SK-N-SH (cell line): ENCODE measurements at regions not wholly inside any gene's neighbourhood (a gene's known extent, or its start where the extent isn't known, plus 50 kb on each side); places are given as distances from the start of the nearest gene placed in this dataset.

Experiments used
- CTCF ChIA-PET: fragments of 300-600, 350-600 bp; formaldehyde crosslinking; extraction: SDS; loops from one replicate; lab custom pipeline; 2021; lab: Yijun Ruan, JAX
- POLR2A ChIA-PET: fragments of 350-600 bp; sonication (Branson Sonifier 250); formaldehyde crosslinking; extraction: SDS; loops from one replicate; lab custom pipeline; 2020; ENCODE audit warnings: antibody characterized with exemption, inconsistent platforms; lab: Yijun Ruan, JAX
- DNase-seq: peaks from one replicate; pipeline ENCODE4 v3.0.0; 2012
- H2AFZ ChIP-seq: fragments of 200-600 bp; sonication (generic); 2 replicates; pipeline ENCODE4 v1.8.1; 2016; ENCODE audit warnings: antibody characterized with exemption, mild to moderate bottlenecking, low read depth
- H3F3A ChIP-seq: fragments of 200-600 bp; sonication (generic); replicated peaks from 2 replicates; pipeline ENCODE3; 2016; ENCODE audit warnings: antibody characterized with exemption, mild to moderate bottlenecking; ENCODE audit not compliant: insufficient read depth
- H3K27ac ChIP-seq, 2 experiments: fragments of 200-500 bp in 1 of 2; fragments of 200-600 bp in 1 of 2; sonication (Bioruptor generic) in 1 of 2; sonication (generic), shearing (Covaris generic) in 1 of 2; 2 replicates each; pipeline versions ENCODE4 v1.5.1 to v1.6.1; 2014 to 2016; ENCODE audit warnings: low read depth in 2 of 2, inconsistent platforms in 1 of 2, low read length in 1 of 2, mild to moderate bottlenecking in 1 of 2, mixed read lengths in 1 of 2
- H3K27me3 ChIP-seq: fragments of 200-600 bp; sonication (generic), shearing (Covaris generic); 2 replicates; pipeline ENCODE4 v1.6.1; 2016; ENCODE audit warnings: mixed run types; ENCODE audit not compliant: insufficient read depth
- H3K36me3 ChIP-seq, 2 experiments: fragments of 200-500 bp in 1 of 2; fragments of 200-600 bp in 1 of 2; sonication (Bioruptor generic) in 1 of 2; sonication (generic) in 1 of 2; replicated peaks in 1 of 2; 2 replicates each; pipeline versions ENCODE3 to v1.5.1; 2014 to 2016; ENCODE audit warnings: low read length in 1 of 2, mild to moderate bottlenecking in 1 of 2; ENCODE audit not compliant: insufficient read depth in 2 of 2, control insufficient read depth in 1 of 2
- H3K4me1 ChIP-seq, 2 experiments: fragments of 200-500 bp in 1 of 2; fragments of 200-600 bp in 1 of 2; sonication (Bioruptor generic) in 1 of 2; sonication (generic), shearing (Covaris generic) in 1 of 2; 2 replicates each; pipeline versions ENCODE4 v1.5.1 to v1.6.1; 2014 to 2016; ENCODE audit warnings: low read depth in 1 of 2, low read length in 1 of 2, mixed run types in 1 of 2; ENCODE audit not compliant: insufficient read depth in 2 of 2, control insufficient read depth in 1 of 2
- H3K4me2 ChIP-seq: fragments of 200-600 bp; sonication (generic), shearing (Covaris generic); 2 replicates; pipeline ENCODE4 v1.6.1; 2017; ENCODE audit warnings: mixed run types
- H3K4me3 ChIP-seq, 2 experiments: fragments of 200-500 bp in 1 of 2; fragments of 200-600 bp in 1 of 2; sonication (Bioruptor generic) in 1 of 2; sonication (generic), shearing (Covaris generic) in 1 of 2; 2 replicates each; pipeline versions ENCODE4 v1.5.1 to v1.8.1; 2014 to 2016; ENCODE audit warnings: low read depth in 2 of 2, inconsistent platforms in 1 of 2, low read length in 1 of 2, mild to moderate bottlenecking in 1 of 2, mixed read lengths in 1 of 2, moderate library complexity in 1 of 2
- H3K79me2 ChIP-seq: fragments of 200-600 bp; sonication (generic); 2 replicates; pipeline ENCODE4 v1.8.1; 2017; ENCODE audit warnings: mild to moderate bottlenecking; ENCODE audit not compliant: insufficient read depth
- H3K9ac ChIP-seq: fragments of 200-600 bp; sonication (generic); 2 replicates; pipeline ENCODE4 v1.6.1; 2017; ENCODE audit warnings: mixed run types
- H3K9me2 ChIP-seq: fragments of 200-600 bp; sonication (generic); 2 replicates; pipeline ENCODE4 v1.6.1; 2017; ENCODE audit warnings: mixed run types
- H3K9me3 ChIP-seq: fragments of 200-600 bp; sonication (generic); 2 replicates; pipeline ENCODE4 v1.6.1; 2017; ENCODE audit warnings: mixed run types, mild to moderate bottlenecking, moderate library complexity
- H4K20me1 ChIP-seq: fragments of 200-600 bp; sonication (generic); 2 replicates; pipeline ENCODE4 v1.6.1; 2017; ENCODE audit warnings: mild to moderate bottlenecking, mixed run types; ENCODE audit not compliant: insufficient read depth
- ELF1 ChIP-seq: IDR thresholded peaks from 2 replicates; pipeline ENCODE4 v1.4.0; 2012
- EZH2phosphoT487 ChIP-seq: fragments of 200-600 bp; sonication (generic); IDR thresholded peaks from 2 replicates; pipeline ENCODE4 v1.6.1; 2017; ENCODE audit warnings: low read depth, mixed run types, mild to moderate bottlenecking, antibody characterized with exemption, moderate library complexity, borderline replicate concordance
- GABPA ChIP-seq: IDR thresholded peaks from 2 replicates; pipeline ENCODE4 v1.4.0; 2012; ENCODE audit warnings: low read depth, mild to moderate bottlenecking
- GATA2 ChIP-seq: sonication (generic); formaldehyde crosslinking; IDR thresholded peaks from 2 replicates; pipeline ENCODE4 v1.5.0; 2020; ENCODE audit warnings: mild to moderate bottlenecking, missing genetic modification reagents
- NFIC ChIP-seq: IDR thresholded peaks from 2 replicates; pipeline ENCODE4 v1.4.0; 2012; ENCODE audit warnings: borderline replicate concordance
- POLR2AphosphoS5 ChIP-seq: IDR thresholded peaks from 2 replicates; pipeline ENCODE4 v1.6.1; 2012; ENCODE audit warnings: low read depth, low read length
- RAD21 ChIP-seq: IDR thresholded peaks from 2 replicates; pipeline ENCODE4 v1.6.1; 2012; ENCODE audit warnings: mild to moderate bottlenecking, low read length
- RCOR1 ChIP-seq: fragments of 150-350 bp; IDR thresholded peaks from 2 replicates; pipeline ENCODE4 v1.6.1; 2017; ENCODE audit warnings: antibody characterized with exemption, low read length
- SIN3A ChIP-seq: IDR thresholded peaks from 2 replicates; pipeline ENCODE4 v1.6.1; 2012; ENCODE audit warnings: low read depth, mild to moderate bottlenecking, low read length, moderate library complexity, borderline replicate concordance
- TEAD4 ChIP-seq: IDR thresholded peaks from 2 replicates; pipeline ENCODE4 v1.4.0; 2012; ENCODE audit warnings: mild to moderate bottlenecking, borderline replicate concordance; ENCODE audit not compliant: insufficient read depth
- YY1 ChIP-seq: IDR thresholded peaks from 2 replicates; pipeline ENCODE4 v1.4.0; 2012; ENCODE audit warnings: low read depth, mild to moderate bottlenecking
- WGBS: methylation state at CpG from one replicate; pipeline ENCODE4 v1.1.6; 2017; ENCODE audit warnings: low lambda C conversion rate; 5-methylcytosine and 5-hydroxymethylcytosine counted together
- TF ChIP-seq, protein P1 (sequence below): IDR thresholded peaks from 2 replicates; pipeline ENCODE4 v1.6.1; 2012; ENCODE audit warnings: mild to moderate bottlenecking, low read depth, low read length, moderate library complexity
- TF ChIP-seq, protein P2 (sequence below): fragments of 200-600 bp; sonication (generic); IDR thresholded peaks from 2 replicates; pipeline ENCODE4 v1.6.1; 2017; ENCODE audit warnings: antibody characterized with exemption, mild to moderate bottlenecking, moderate library complexity
- TF ChIP-seq, protein P3 (sequence below): IDR thresholded peaks from 2 replicates; pipeline ENCODE4 v1.4.0; 2012; ENCODE audit warnings: low read depth
- TF ChIP-seq, protein P4 (sequence below): IDR thresholded peaks from 2 replicates; pipeline ENCODE4 v1.4.0; 2012; ENCODE audit warnings: low read depth, borderline replicate concordance

DNA sequence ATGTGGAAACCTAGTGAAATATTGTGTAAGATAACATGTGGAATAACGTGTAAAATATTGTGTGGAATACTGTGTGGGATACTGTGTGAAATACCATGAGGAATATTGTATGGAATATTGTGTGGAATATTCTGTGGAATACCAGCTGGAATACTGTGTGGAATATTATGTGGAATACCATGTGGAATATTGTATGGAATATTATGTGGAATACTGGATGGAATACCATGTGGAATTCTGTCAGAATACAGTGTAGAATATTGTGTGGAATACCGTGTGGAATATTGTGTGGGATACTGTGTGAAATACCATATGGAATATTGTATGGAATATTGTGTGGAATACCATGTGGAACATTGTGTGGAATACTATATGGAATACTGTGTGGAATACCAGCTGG lies 134.6 kb upstream of the CHST15 start:
- ChIA-PET POLR2A (no interaction called here), CTCF (no interaction called here)
- no peak overlapping the region for H3K9ac ChIP-seq
- no peaks in the 10 kb centered on the region for H4K20me1 ChIP-seq
- H3K4me1 ChIP-seq: peaks cover 0 to 8% of the 10 kb centered on the region in 2 experiments; a peak in 1 of 4 replicates
- no peak for DNase-seq
- no peaks in the 10 kb centered on the region for H3K27me3 ChIP-seq
- H3K9me2 ChIP-seq: no peaks in the 10 kb centered on the region
- no peaks in the 10 kb centered on the region for H3K9me3 ChIP-seq
- 26% methylated on average over 2 of the region's 2 CpGs for WGBS
- no peaks in the 10 kb centered on the region for H3K79me2 ChIP-seq
- no peaks in the 10 kb centered on the region for H3F3A ChIP-seq
- no peak overlapping the region for H3K4me2 ChIP-seq
- H3K27ac ChIP-seq: no peak overlapping the region
- H3K4me3 ChIP-seq: no peak overlapping the region
- H3K36me3 ChIP-seq: no peaks in the 10 kb centered on the region
- H2AFZ ChIP-seq: no peak overlapping the region
- TF ChIP-seq, protein P1, sequence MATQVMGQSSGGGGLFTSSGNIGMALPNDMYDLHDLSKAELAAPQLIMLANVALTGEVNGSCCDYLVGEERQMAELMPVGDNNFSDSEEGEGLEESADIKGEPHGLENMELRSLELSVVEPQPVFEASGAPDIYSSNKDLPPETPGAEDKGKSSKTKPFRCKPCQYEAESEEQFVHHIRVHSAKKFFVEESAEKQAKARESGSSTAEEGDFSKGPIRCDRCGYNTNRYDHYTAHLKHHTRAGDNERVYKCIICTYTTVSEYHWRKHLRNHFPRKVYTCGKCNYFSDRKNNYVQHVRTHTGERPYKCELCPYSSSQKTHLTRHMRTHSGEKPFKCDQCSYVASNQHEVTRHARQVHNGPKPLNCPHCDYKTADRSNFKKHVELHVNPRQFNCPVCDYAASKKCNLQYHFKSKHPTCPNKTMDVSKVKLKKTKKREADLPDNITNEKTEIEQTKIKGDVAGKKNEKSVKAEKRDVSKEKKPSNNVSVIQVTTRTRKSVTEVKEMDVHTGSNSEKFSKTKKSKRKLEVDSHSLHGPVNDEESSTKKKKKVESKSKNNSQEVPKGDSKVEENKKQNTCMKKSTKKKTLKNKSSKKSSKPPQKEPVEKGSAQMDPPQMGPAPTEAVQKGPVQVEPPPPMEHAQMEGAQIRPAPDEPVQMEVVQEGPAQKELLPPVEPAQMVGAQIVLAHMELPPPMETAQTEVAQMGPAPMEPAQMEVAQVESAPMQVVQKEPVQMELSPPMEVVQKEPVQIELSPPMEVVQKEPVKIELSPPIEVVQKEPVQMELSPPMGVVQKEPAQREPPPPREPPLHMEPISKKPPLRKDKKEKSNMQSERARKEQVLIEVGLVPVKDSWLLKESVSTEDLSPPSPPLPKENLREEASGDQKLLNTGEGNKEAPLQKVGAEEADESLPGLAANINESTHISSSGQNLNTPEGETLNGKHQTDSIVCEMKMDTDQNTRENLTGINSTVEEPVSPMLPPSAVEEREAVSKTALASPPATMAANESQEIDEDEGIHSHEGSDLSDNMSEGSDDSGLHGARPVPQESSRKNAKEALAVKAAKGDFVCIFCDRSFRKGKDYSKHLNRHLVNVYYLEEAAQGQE: no peak
- no peak for TF ChIP-seq YY1
- TF ChIP-seq GATA2 (CRISPR knock-in tag): no peak
- no peak for TF ChIP-seq ELF1
- no peak for TF ChIP-seq TEAD4
- TF ChIP-seq, protein P2, sequence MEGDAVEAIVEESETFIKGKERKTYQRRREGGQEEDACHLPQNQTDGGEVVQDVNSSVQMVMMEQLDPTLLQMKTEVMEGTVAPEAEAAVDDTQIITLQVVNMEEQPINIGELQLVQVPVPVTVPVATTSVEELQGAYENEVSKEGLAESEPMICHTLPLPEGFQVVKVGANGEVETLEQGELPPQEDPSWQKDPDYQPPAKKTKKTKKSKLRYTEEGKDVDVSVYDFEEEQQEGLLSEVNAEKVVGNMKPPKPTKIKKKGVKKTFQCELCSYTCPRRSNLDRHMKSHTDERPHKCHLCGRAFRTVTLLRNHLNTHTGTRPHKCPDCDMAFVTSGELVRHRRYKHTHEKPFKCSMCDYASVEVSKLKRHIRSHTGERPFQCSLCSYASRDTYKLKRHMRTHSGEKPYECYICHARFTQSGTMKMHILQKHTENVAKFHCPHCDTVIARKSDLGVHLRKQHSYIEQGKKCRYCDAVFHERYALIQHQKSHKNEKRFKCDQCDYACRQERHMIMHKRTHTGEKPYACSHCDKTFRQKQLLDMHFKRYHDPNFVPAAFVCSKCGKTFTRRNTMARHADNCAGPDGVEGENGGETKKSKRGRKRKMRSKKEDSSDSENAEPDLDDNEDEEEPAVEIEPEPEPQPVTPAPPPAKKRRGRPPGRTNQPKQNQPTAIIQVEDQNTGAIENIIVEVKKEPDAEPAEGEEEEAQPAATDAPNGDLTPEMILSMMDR: no peak
- TF ChIP-seq POLR2AphosphoS5: no peak
- no peak for TF ChIP-seq SIN3A
- TF ChIP-seq GABPA: no peak
- TF ChIP-seq, protein P3, sequence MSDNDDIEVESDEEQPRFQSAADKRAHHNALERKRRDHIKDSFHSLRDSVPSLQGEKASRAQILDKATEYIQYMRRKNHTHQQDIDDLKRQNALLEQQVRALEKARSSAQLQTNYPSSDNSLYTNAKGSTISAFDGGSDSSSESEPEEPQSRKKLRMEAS: no peak
- TF ChIP-seq RAD21: no peak
- no peak for TF ChIP-seq EZH2phosphoT487
- no peak for TF ChIP-seq NFIC
- TF ChIP-seq RCOR1: no peak
- TF ChIP-seq, protein P4, sequence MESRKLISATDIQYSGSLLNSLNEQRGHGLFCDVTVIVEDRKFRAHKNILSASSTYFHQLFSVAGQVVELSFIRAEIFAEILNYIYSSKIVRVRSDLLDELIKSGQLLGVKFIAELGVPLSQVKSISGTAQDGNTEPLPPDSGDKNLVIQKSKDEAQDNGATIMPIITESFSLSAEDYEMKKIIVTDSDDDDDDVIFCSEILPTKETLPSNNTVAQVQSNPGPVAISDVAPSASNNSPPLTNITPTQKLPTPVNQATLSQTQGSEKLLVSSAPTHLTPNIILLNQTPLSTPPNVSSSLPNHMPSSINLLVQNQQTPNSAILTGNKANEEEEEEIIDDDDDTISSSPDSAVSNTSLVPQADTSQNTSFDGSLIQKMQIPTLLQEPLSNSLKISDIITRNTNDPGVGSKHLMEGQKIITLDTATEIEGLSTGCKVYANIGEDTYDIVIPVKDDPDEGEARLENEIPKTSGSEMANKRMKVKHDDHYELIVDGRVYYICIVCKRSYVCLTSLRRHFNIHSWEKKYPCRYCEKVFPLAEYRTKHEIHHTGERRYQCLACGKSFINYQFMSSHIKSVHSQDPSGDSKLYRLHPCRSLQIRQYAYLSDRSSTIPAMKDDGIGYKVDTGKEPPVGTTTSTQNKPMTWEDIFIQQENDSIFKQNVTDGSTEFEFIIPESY: no peak
